ENCODE measurements at regions not wholly inside any gene's neighbourhood (a gene's known extent, or its start where the extent isn't known, plus 50 kb on each side); places are given as distances from the start of the nearest gene placed in this dataset.

GRCh38 chr7:41113719-41114118, 589.2 kb downstream of the INHBA start:
- H3K9me3 ChIP-seq: no peaks in the 10 kb centered on the region
- no peaks in the 10 kb centered on the region for H3K36me3 ChIP-seq
- no peak overlapping the region for H3K27ac ChIP-seq
- no peak for DNase-seq
- H3K4me1 ChIP-seq: peaks cover 0 to 6% (median 0%) of the 10 kb centered on the region in 3 donors
- H3K27me3 ChIP-seq: no peaks in the 10 kb centered on the region
- TF ChIP-seq POLR2A (IDR thresholded peaks at IDR 0.05) (no peak), CTCF (IDR thresholded peaks at IDR 0.05) (no peak)
- intact Hi-C loops (cut with DNase I): no loop called here
- no peak overlapping the region for H3K4me3 ChIP-seq

- Histone ChIP-seq H3K27ac (no peak overlapping the region), H3K9me3 (no peaks in the 10 kb centered on the region), H3K4me1 (peaks cover 0 to 18% (median 4%) of the 10 kb centered on the region in 3 donors), H3K36me3 (no peaks in the 10 kb centered on the region), H3K4me3 (no peak overlapping the region), H3K27me3 (no peaks in the 10 kb centered on the region)
- intact Hi-C loops (cut with DNase I): no loop called here
- TF ChIP-seq CTCF (IDR thresholded peaks at IDR 0.05) (no peak), POLR2A (IDR thresholded peaks at IDR 0.05) (no peak)
- WGBS, 2 donors: 69 to 71% methylated on average over 1 of the region's 1 CpG
- DNase-seq: no peak
These were observed 592.7 kb downstream of the INHBA start for GRCh38 chr7:41110186-41110585.

GRCh38 chr7:41108821-41109220, 594.1 kb downstream of the INHBA start:
- Histone ChIP-seq H3K4me1 (peaks cover 0 to 18% (median 4%) of the 10 kb centered on the region in 3 donors), H3K4me3 (no peak overlapping the region), H3K9me3 (no peaks in the 10 kb centered on the region), H3K27ac (no peak overlapping the region), H3K27me3 (no peaks in the 10 kb centered on the region), H3K36me3 (no peaks in the 10 kb centered on the region)
- no peak for TF ChIP-seq POLR2A (IDR thresholded peaks at IDR 0.05)
- no peak for TF ChIP-seq CTCF (IDR thresholded peaks at IDR 0.05)
- intact Hi-C loops (cut with DNase I): no loop called here
- no peak for DNase-seq

GRCh38 chr7:41107938-41108448, 594.9 kb downstream of the INHBA start:
- intact Hi-C loops (cut with DNase I): no loop called here
- TF ChIP-seq CTCF (IDR thresholded peaks at IDR 0.05) (no peak), POLR2A (IDR thresholded peaks at IDR 0.05) (no peak)
- H3K36me3 ChIP-seq: no peaks in the 10 kb centered on the region
- no peak overlapping the region for H3K27ac ChIP-seq
- H3K4me1 ChIP-seq: peaks cover 0 to 18% (median 4%) of the 10 kb centered on the region in 3 donors
- no peak for DNase-seq
- H3K4me3 ChIP-seq: peak overlapping the region in 1 of 4 donors; percentile 9
- no peaks in the 10 kb centered on the region for H3K27me3 ChIP-seq
- H3K9me3 ChIP-seq: no peaks in the 10 kb centered on the region
- WGBS, 2 donors: 17 to 28% methylated on average over 6 of the region's 6 CpGs

GRCh38 chr7:41107330-41107937, 595.5 kb downstream of the INHBA start:
- no peak overlapping the region for H3K27ac ChIP-seq
- H3K4me3 ChIP-seq: peak overlapping the region in 1 of 4 donors; percentile 9
- no peak for DNase-seq
- WGBS, 2 donors: 30 to 55% methylated on average over 3 to 7 of the region's 8 CpGs
- intact Hi-C loops (cut with DNase I): no loop called here
- peaks cover 0 to 18% (median 4%) of the 10 kb centered on the region in 3 donors for H3K4me1 ChIP-seq
- no peaks in the 10 kb centered on the region for H3K27me3 ChIP-seq
- H3K9me3 ChIP-seq: no peaks in the 10 kb centered on the region
- TF ChIP-seq CTCF (IDR thresholded peaks at IDR 0.05): no peak
- TF ChIP-seq POLR2A (IDR thresholded peaks at IDR 0.05): no peak
- no peaks in the 10 kb centered on the region for H3K36me3 ChIP-seq
